ENCODE measurements at regions not wholly inside any gene's neighbourhood (a gene's known extent, or its start where the extent isn't known, plus 50 kb on each side); places are given as distances from the start of the nearest gene placed in this dataset.

GRCh38 chr9:698954-699353 lies 142.5 kb upstream of the DMRT1 start:
- H3K4me1 ChIP-seq: peaks cover 14 to 22% of the 10 kb centered on the region in 2 donors
- TF ChIP-seq CTCF (IDR thresholded peaks at IDR 0.05): no peak
- no peaks in the 10 kb centered on the region for H3K27me3 ChIP-seq
- intact Hi-C loops (cut with DNase I): no loop called here
- ATAC-seq (no peak), DNase-seq (no peak)
- no peak overlapping the region for H3K27ac ChIP-seq
- H3K36me3 ChIP-seq: no peaks in the 10 kb centered on the region
- H3K4me3 ChIP-seq: no peak overlapping the region
- no peaks in the 10 kb centered on the region for H3K9me3 ChIP-seq

GRCh38 chr9:699396-699795 lies 142.1 kb upstream of the DMRT1 start:
- DNase-seq (no peak), ATAC-seq (no peak)
- no peak overlapping the region for H3K27ac ChIP-seq
- no peaks in the 10 kb centered on the region for H3K36me3 ChIP-seq
- H3K27me3 ChIP-seq: no peaks in the 10 kb centered on the region
- TF ChIP-seq CTCF (IDR thresholded peaks at IDR 0.05): no peak
- no peaks in the 10 kb centered on the region for H3K9me3 ChIP-seq
- intact Hi-C loops (cut with DNase I): no loop called here
- H3K4me1 ChIP-seq: peaks cover 10 to 17% of the 10 kb centered on the region in 2 donors
- H3K4me3 ChIP-seq: no peak overlapping the region

GRCh38 chr9:700365-701282 lies 140.9 kb upstream of the DMRT1 start:
- ATAC-seq: no peak
- H3K27ac ChIP-seq: no peak overlapping the region
- no peaks in the 10 kb centered on the region for H3K36me3 ChIP-seq
- TF ChIP-seq CTCF (IDR thresholded peaks at IDR 0.05): no peak
- intact Hi-C loops (cut with DNase I): no loop called here
- H3K4me3 ChIP-seq: no peak overlapping the region
- H3K4me1 ChIP-seq: peaks cover 3 to 5% of the 10 kb centered on the region in 2 donors
- no peak for DNase-seq
- H3K9me3 ChIP-seq: no peaks in the 10 kb centered on the region
- no peaks in the 10 kb centered on the region for H3K27me3 ChIP-seq

GRCh38 chr9:703392-703791 lies 138.1 kb upstream of the DMRT1 start:
- Histone ChIP-seq H3K4me1 (peaks cover 7 to 15% of the 10 kb centered on the region in 2 donors), H3K36me3 (no peaks in the 10 kb centered on the region), H3K9me3 (no peaks in the 10 kb centered on the region), H3K4me3 (no peak overlapping the region), H3K27me3 (no peaks in the 10 kb centered on the region), H3K27ac (no peak overlapping the region)
- TF ChIP-seq CTCF (IDR thresholded peaks at IDR 0.05): no peak
- ATAC-seq (no peak), DNase-seq (no peak)
- intact Hi-C loops (cut with DNase I): no loop called here

GRCh38 chr9:706073-706472 lies 135.4 kb upstream of the DMRT1 start:
- Histone ChIP-seq H3K4me1 (peaks cover 7 to 25% of the 10 kb centered on the region in 2 donors), H3K9me3 (no peaks in the 10 kb centered on the region), H3K4me3 (peak overlapping the region; percentile 38 to 45), H3K27me3 (no peaks in the 10 kb centered on the region), H3K36me3 (peaks cover 0 to 4% of the 10 kb centered on the region in 2 donors), H3K27ac (no peak overlapping the region)
- ATAC-seq (no peak), DNase-seq (no peak)
- intact Hi-C loops (cut with DNase I): no loop called here
- TF ChIP-seq CTCF (IDR thresholded peaks at IDR 0.05): no peak

Measured in left lung (tissue), 4 donors.